Omental fat pad (tissue), 3 donors: ENCODE measurements at regions not wholly inside any gene's neighbourhood (a gene's known extent, or its start where the extent isn't known, plus 50 kb on each side); places are given as distances from the start of the nearest gene placed in this dataset.

Experiments used
- ATAC-seq: fragments of 150-250 bp; one replicate; pipeline ENCODE4 v1.9.1; 2016; ENCODE audit warnings: mild to moderate bottlenecking, moderate library complexity; ENCODE audit not compliant: low FRiP score
- DNase-seq: peaks from one replicate; pipeline ENCODE4 v3.0.0-alpha.2; 2019; ENCODE audit warnings: low spot score
- CTCF ChIP-seq, 3 donors: fragments of 450-650 bp; IDR thresholded peaks; one replicate each; pipeline ENCODE4 v1.5.1; 2016 to 2017; ENCODE audit warnings: antibody characterized with exemption in 3 of 3, mild to moderate bottlenecking in 3 of 3, moderate library complexity in 2 of 3

GRCh38 chrX:96449896-96450295, 234.7 kb upstream of the DIAPH2 start:
- DNase-seq = no peak
- ATAC-seq = no peak
- TF ChIP-seq CTCF (IDR thresholded peaks at IDR 0.05) = no peak

GRCh38 chrX:96453139-96453538, 231.5 kb upstream of the DIAPH2 start:
- no peak for TF ChIP-seq CTCF (IDR thresholded peaks at IDR 0.05)
- ATAC-seq (no peak), DNase-seq (no peak)

GRCh38 chrX:96455078-96455477, 229.6 kb upstream of the DIAPH2 start:
- DNase-seq (no peak), ATAC-seq (no peak)
- TF ChIP-seq CTCF (IDR thresholded peaks at IDR 0.05) = no peak

GRCh38 chrX:96464880-96465558, 219.6 kb upstream of the DIAPH2 start:
- DNase-seq (no peak), ATAC-seq (no peak)
- no peak for TF ChIP-seq CTCF (IDR thresholded peaks at IDR 0.05)

- no peak for TF ChIP-seq CTCF (IDR thresholded peaks at IDR 0.05)
- ATAC-seq (no peak), DNase-seq (no peak)
Observed at GRCh38 chrX:96474029-96474740, 210.5 kb upstream of the DIAPH2 start.

- ATAC-seq (no peak), DNase-seq (no peak)
- TF ChIP-seq CTCF (IDR thresholded peaks at IDR 0.05) = no peak
Observed at GRCh38 chrX:96474741-96475125, 209.9 kb upstream of the DIAPH2 start.

- no peak for TF ChIP-seq CTCF (IDR thresholded peaks at IDR 0.05)
- ATAC-seq = no peak
- no peak for DNase-seq
Observed at GRCh38 chrX:96480081-96480480, 204.6 kb upstream of the DIAPH2 start.
